GM20431 (cell line): ENCODE measurements at regions not wholly inside any gene's neighbourhood (a gene's known extent, or its start where the extent isn't known, plus 50 kb on each side); places are given as distances from the start of the nearest gene placed in this dataset.
"Not testable (repeated sequence)": the region's sequence is repeated elsewhere in the genome, so short reads cannot be mapped to it uniquely, and the experiment has no call there.

ENCODE experiments used
- in situ Hi-C: fragments of 300-500 bp; cut with MseI, MboI; formaldehyde crosslinking; loops from one replicate; pipeline ENCODE4 v1.15.0; 2020; ENCODE audit warnings: low sequenced_read_pairs; ENCODE audit not compliant: unreplicated experiment

GRCh38 chr18:22827216-22827615 lies 105.9 kb upstream of the RBBP8 start:
- in situ Hi-C loops, result no loop called here

DNA sequence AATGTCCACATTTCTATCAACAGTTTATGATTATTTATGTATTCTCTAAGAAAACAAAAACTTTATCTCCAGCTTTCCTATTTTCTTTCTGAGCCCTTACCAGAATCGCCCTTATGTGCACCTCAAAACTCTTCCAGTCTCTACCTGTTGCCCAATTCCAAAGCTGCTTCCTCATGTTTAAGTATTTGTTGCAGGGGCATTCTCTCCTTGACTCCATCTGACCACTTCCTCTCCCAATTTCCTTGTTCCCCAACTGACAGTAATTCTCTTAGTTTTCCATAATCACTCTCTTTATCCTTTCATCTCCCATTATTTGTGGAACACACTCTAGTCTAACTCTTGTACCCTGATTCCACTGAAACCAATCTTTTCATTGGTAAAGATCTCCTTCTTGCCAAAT lies 105.4 kb upstream of the RBBP8 start:
- in situ Hi-C loops, result no loop called here

GRCh38 chr18:22828171-22828570 lies 105.0 kb upstream of the RBBP8 start:
- in situ Hi-C loops, result no loop called here

DNA sequence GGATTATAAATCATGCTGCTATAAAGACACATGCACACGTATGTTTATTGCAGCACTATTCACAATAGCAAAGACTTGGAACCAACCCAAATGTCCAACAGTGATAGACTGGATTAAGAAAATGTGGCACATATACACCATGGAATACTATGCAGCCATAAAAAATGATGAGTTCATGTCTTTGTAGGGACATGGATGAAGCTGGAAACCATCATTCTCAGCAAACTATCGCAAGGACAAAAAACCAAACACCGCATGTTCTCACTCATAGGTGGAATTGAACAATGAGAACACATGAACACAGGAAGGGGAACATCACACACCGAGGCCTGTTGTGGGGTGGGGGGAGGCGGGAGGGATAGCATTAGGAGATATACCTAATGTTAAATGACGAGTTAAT lies 104.5 kb upstream of the RBBP8 start:
- in situ Hi-C loops, result not testable (repeated sequence)

DNA sequence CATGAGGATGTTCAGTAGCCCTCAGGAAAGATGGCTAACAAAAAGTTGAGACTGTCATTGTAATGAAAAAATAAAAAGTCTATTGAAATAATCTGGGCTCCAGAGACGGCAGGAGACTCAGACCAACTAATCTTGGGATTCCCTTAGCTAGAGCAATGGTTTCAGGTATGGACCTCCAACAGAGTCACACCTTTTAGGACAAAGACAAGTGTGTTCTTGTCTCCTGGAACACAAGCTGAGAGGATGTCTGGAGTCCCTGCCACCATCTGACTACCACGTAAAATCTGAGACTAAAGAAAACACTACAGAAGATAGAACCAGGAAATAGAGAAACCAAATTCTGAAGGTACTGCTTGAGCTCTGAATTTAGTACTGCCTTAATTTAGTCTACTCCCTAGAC lies 103.3 kb upstream of the RBBP8 start:
- in situ Hi-C loops, result no loop called here

DNA sequence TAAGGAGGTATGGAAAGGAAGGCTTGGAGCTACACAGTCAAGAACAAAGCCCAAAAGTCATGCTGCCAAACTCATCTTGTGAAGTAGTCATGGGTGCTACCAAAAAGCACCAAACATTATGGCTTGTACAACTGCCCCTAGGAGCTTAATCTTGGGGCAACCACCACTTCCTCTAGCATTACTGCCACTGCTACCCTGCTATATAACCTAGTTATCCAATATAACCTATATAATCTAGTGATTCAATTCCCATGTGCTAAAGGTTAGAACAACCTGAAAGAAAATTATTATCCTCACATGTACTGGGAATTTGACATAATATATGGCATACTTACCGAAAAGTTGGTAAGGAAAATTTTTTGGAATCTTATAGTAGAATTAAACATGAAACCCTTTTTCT lies 102.6 kb upstream of the RBBP8 start:
- in situ Hi-C loops, result no loop called here

DNA sequence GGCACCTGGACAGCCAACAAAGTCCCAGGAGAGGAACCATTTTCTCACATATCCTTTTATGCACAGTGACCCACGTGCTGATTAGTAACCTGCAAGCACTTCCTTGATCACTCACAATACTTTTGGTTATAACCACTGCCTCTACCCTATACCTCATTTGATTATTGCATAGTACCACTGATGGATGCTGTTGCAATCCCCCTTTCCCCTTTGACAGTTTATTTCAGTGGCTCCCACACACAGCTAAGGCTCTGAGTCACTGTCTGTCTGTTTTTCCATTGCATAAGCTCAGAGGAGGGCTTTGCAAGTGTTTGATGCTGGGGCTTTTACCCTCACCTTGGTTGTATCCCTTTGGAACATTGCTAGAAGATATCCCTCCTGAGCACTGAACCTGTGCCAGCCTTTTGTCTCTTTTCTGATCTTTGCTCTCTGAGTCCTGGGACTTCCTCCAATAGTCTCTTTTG lies 101.7 kb upstream of the RBBP8 start:
- in situ Hi-C loops, result no loop called here

GRCh38 chr18:22836932-22837331 lies 96.2 kb upstream of the RBBP8 start:
- in situ Hi-C loops, result no loop called here

- in situ Hi-C loops, result no loop called here
Measured at GRCh38 chr18:22838221-22838620, 94.9 kb upstream of the RBBP8 start.

DNA sequence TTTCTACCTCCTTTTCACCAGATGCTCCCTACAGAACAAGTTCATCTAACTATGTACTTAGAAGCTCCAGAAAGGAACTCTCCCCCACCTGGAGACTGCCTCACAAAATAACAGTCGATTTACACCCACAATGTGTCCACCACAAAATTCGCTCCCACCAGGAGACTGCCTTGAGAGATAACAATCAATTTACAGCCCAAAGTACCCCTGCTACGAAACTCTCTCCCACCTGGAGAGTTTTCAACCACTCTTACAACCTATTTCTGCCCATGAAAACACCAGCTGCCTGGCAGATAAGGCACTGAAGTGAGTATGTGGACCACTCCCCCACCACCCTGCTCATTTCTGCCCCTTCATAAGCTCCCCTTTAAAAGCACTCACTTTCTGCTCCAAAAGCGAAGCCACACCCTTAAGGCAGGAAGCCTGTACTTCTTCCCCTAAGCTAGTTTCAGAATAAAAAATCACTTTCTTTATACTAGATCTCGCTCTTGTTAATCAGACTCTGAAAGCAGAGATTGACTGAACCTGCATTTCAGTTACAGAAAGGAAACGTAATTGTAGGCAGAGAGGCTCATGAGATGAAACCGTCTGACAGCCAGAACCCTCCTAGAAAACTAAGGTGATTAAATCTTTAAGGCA lies 94.4 kb upstream of the RBBP8 start:
- in situ Hi-C loops, result no loop called here

DNA sequence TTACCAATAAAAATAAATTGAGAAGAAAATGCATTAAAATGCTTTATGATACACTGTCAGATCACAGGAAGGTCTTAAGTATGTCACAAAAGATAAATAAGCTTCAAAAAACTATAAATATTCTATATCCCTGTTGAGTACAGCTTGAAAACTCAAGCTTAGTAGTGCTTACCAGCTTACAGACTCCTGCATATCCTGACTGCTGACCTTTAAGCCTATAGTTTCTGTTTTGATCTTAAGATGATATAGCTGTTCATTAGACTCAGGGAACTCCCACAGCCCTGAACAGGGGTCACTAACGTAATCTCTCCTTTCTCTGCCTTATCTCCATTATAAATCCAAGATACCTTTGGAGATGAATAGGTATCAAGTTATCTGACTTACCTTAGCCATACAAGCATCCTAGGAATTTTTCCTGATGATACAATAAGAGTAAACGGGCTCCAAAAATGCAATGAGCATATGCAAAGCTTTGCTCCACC lies 93.7 kb upstream of the RBBP8 start:
- in situ Hi-C loops, result no loop called here

DNA sequence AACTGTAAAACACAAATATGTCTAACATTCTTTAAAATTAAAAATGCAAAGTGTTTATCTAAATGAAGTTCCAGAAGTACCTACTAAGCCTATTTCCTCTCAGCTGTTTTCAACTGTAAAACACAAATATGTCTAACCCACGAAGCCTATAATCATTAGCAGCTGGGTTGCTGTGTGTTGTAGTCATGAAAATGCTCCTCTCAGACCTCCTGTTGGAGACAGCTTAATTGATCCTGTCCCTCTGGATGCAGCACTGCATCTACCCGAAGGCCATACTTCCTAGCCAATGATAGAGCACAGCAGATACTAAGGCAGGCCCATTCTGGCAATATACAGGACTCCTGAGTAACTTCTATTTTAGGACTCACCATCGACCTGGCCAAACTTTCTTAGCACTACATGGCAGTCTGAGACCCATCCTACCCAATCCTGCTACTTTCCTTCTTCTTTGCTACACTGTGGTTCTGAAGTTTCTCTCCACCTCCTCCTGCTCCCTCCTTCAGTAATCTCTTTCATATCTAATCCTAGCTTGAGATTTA lies 92.5 kb upstream of the RBBP8 start:
- in situ Hi-C loops, result no loop called here

DNA sequence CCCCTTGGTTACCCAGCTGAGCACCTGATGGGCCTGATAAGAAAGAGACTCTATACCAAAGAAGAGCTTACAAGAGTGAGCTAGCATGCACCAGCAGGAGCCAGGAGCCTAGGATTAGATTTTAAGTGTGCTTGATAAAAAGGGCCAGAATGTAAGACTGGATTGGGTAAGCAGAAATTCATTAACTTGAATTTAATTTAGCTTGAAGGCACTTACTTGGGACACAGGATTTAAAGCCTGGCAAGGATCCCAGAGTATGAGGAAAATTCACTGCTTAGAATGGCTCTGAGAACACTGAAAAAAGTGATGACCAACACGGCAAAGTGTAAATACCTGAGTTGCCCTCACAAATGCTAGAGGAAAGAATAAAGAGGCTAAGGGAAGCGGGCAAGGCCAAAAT lies 91.3 kb upstream of the RBBP8 start:
- in situ Hi-C loops, result no loop called here

DNA sequence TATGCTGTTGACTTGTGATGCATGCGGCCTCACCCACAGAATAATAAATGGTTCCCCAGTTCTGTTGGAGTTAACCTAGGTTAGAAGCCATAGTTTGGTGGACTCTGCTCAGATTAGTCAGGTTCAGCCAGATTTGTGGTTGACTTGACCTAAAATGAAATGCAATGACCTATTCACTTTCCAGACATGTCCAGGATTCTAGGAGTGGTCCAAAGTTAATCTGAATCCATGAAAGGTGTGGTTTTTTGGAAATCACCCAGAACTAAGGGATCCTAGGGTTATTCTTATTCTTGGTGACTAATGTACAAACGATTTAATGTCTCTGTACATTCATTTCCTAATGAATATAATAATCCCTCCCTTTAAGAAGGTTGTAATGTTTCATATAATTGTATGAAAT lies 88.9 kb upstream of the RBBP8 start:
- in situ Hi-C loops, result no loop called here

DNA sequence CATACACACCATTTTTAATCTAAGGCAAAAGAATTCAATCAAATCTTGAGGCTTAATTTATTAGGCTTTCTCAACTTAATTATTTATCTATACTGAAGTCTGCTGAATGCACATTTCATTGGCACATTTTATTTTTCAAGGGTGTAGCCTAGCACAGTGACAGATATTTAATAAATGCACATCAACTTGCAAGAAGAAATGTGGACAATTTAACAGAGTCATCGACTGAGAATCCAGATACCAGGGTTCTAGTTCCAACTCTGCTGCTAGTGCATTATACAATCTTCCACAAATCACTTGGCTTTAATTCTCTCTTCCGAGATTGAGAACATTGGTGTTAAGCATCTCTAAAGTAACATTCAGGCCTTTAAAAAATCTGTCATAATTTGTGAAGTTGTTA lies 88.5 kb upstream of the RBBP8 start:
- in situ Hi-C loops, result no loop called here

- in situ Hi-C loops, result no loop called here
Measured at GRCh38 chr18:22846088-22846683, 86.9 kb upstream of the RBBP8 start.

GRCh38 chr18:22846697-22847096 lies 86.4 kb upstream of the RBBP8 start:
- in situ Hi-C loops, result no loop called here

DNA sequence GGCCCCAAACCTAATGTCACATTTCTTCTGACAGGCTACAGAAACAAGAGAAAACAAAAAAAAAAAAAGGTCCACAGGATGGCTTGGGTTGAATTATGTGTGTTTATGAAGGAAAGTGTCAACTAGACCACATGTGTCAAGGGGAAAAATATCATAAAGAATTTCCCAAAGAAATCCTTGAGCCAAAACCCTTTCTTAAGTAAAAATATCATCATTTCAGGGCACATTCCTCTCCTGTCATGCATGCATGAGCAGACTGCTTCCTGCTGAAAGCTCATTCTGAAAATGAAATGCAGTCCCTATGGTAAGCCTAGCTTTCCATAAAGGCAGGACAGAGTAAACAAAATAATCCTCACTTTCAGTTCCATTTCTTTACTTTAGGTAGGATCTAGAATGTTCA lies 85.7 kb upstream of the RBBP8 start:
- in situ Hi-C loops, result no loop called here

- in situ Hi-C loops, result no loop called here
Measured at GRCh38 chr18:22847867-22848451, 85.2 kb upstream of the RBBP8 start.

DNA sequence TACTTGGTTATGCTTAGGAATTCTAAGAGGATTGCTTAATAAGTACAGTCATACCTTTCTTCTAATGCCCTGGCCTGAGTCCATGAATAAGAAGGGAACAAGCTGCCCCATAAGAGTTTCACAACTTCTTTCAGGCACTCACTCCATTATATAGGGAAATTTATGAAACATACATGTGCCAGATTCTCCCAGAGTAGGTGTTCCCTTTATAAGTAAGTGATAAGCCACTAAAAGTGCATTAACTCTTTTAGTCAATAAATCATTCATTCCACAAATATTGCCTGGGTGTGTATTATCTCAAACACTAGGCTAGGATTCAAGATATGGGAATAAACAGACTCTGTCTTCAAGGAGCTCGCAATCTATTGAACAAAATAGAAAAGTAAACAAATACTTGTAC lies 84.5 kb upstream of the RBBP8 start:
- in situ Hi-C loops, result no loop called here

DNA sequence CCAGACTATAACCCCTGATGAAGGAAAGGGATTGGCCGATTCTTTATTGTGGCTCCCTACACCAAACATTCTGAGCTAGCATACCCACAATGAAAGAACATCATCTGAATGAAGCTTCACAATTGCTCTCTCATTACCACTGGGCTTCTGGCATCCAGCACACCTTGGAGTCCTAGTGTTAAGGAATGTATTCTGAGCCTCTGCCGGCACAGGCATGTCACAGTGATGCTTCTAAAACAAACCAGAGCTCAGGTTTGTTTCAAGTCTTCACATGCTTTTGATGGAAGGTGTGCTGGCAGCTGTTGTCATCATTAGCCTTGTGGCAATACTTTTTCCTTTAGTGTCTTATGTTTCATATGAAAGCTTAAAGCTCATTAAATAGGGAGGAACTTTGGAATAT lies 76.3 kb upstream of the RBBP8 start:
- in situ Hi-C loops, result no loop called here
